PC-3 (cell line): ENCODE measurements at regions not wholly inside any gene's neighbourhood (a gene's known extent, or its start where the extent isn't known, plus 50 kb on each side); places are given as distances from the start of the nearest gene placed in this dataset.
A peak's percentile ranks its signal among the peaks of the same experiment; 100 is the strongest.

Experiments
- CTCF ChIP-seq: fragments of 300-600 bp; sonication (generic); conservative IDR thresholded peaks from 2 replicates; pipeline ENCODE4 v1.5.1; 2017; ENCODE audit warnings: antibody characterized with exemption, low read depth, mild to moderate bottlenecking, low read length
- EZH2 ChIP-seq: fragments of 300-600 bp; sonication (generic); IDR thresholded peaks from one replicate; pipeline ENCODE4 v1.6.1; 2017; ENCODE audit warnings: antibody characterized with exemption, mild to moderate bottlenecking, low read length; ENCODE audit not compliant: unreplicated experiment

- TF ChIP-seq CTCF (peak; percentile 96), EZH2 (no peak)
Measured at GRCh38 chr14:29016050-29016900, 249.7 kb downstream of the FOXG1 start.
